GM23338 (cell line): ENCODE measurements at regions not wholly inside any gene's neighbourhood (a gene's known extent, or its start where the extent isn't known, plus 50 kb on each side); places are given as distances from the start of the nearest gene placed in this dataset.

Experiments
- ATAC-seq: fragments of 200-7000 bp; cut with Tn5 transposase; 3 replicates; pipeline ENCODE4 v1.9.1; 2020
- DNase-seq: peaks from one replicate; pipeline ENCODE4 v3.0.0-alpha.2; 2015; ENCODE audit warnings: low spot score
- H2AFZ ChIP-seq: fragments of 200-600 bp; sonication (generic); 2 replicates; pipeline ENCODE4 v1.8.0; 2016; ENCODE audit warnings: antibody characterized with exemption, mild to moderate bottlenecking, moderate library complexity
- H3F3A ChIP-seq: fragments of 200-600 bp; sonication (generic); replicated peaks from 2 replicates; pipeline ENCODE4 v1.8.0; 2017; ENCODE audit warnings: antibody characterized with exemption, mixed run types, low read depth
- H3K27ac ChIP-seq: fragments of 200-600 bp; sonication (generic); 2 replicates; pipeline ENCODE4 v1.6.1; 2016; ENCODE audit warnings: low read depth
- H3K27me3 ChIP-seq: fragments of 200-600 bp; sonication (generic); 2 replicates; pipeline ENCODE4 v1.8.0; 2016; ENCODE audit warnings: mild to moderate bottlenecking, mixed run types, moderate library complexity; ENCODE audit not compliant: insufficient read depth
- H3K36me3 ChIP-seq: fragments of 200-600 bp; sonication (generic); 2 replicates; pipeline ENCODE4 v1.8.0; 2016; ENCODE audit warnings: mild to moderate bottlenecking; ENCODE audit not compliant: insufficient read depth
- H3K4me1 ChIP-seq: fragments of 200-600 bp; sonication (generic); 2 replicates; pipeline ENCODE4 v1.8.0; 2016; ENCODE audit warnings: mild to moderate bottlenecking, moderate library complexity; ENCODE audit not compliant: insufficient read depth
- H3K4me2 ChIP-seq: fragments of 200-600 bp; sonication (generic); 2 replicates; pipeline ENCODE4 v1.7.1; 2017; ENCODE audit warnings: mixed run types
- H3K4me3 ChIP-seq: fragments of 200-600 bp; sonication (generic); 2 replicates; pipeline ENCODE4 v1.6.1; 2016; ENCODE audit warnings: mixed run types
- H3K79me2 ChIP-seq: fragments of 200-600 bp; sonication (generic); replicated peaks from 2 replicates; pipeline ENCODE4 v1.8.0; 2017; ENCODE audit warnings: mild to moderate bottlenecking; ENCODE audit not compliant: insufficient read depth
- H3K9me2 ChIP-seq: fragments of 200-600 bp; sonication (generic); 2 replicates; pipeline ENCODE4 v1.8.0; 2017; ENCODE audit not compliant: insufficient read depth
- H4K20me1 ChIP-seq: fragments of 200-600 bp; sonication (generic); replicated peaks from 2 replicates; pipeline ENCODE4 v1.8.0; 2017; ENCODE audit warnings: mild to moderate bottlenecking; ENCODE audit not compliant: insufficient read depth
- H3K27ac Mint-ChIP-seq: 2 replicates; pipeline ENCODE4 v1.8.0; 2020; ENCODE audit warnings: inconsistent platforms, mild to moderate bottlenecking, moderate library complexity, mixed read lengths
- H3K27me3 Mint-ChIP-seq: 3 replicates; pipeline ENCODE4 v1.8.0; 2022; ENCODE audit warnings: low read depth, mild to moderate bottlenecking, moderate library complexity, mixed read lengths, inconsistent platforms; ENCODE audit not compliant: insufficient read depth, poor library complexity
- H3K36me3 Mint-ChIP-seq: 3 replicates; pipeline ENCODE4 v1.8.0; 2021; ENCODE audit warnings: low read depth, mild to moderate bottlenecking, inconsistent platforms, moderate library complexity, mixed read lengths
- H3K4me1 Mint-ChIP-seq: 3 replicates; pipeline ENCODE4 v1.8.0; 2020; ENCODE audit warnings: mild to moderate bottlenecking, inconsistent platforms, mixed read lengths
- H3K4me3 Mint-ChIP-seq: 3 replicates; pipeline ENCODE4 v1.8.0; 2021; ENCODE audit warnings: moderate library complexity, mild to moderate bottlenecking, inconsistent platforms, mixed read lengths
- H3K9me3 Mint-ChIP-seq: 3 replicates; pipeline ENCODE4 v1.8.0; 2020; ENCODE audit warnings: moderate library complexity, mild to moderate bottlenecking, inconsistent platforms, mixed read lengths
- CREB1 ChIP-seq: fragments of 250-450 bp; sonication (Bioruptor Pico); IDR thresholded peaks from 2 replicates; pipeline ENCODE4 v1.5.0; 2020; ENCODE audit warnings: low read depth, mild to moderate bottlenecking, moderate library complexity
- CTCF ChIP-seq, 2 experiments: fragments of 200-600 bp in 1 of 2; sonication (generic) in 1 of 2; conservative IDR thresholded peaks; 2 replicates each; pipeline versions ENCODE4 v1.5.1 to v1.6.1; 2016 to 2017; ENCODE audit warnings: antibody characterized with exemption in 2 of 2, low read depth in 2 of 2, mild to moderate bottlenecking in 2 of 2, moderate library complexity in 1 of 2
- ETS1 ChIP-seq: IDR thresholded peaks from 2 replicates; pipeline ENCODE4 v1.6.1; 2016; ENCODE audit warnings: antibody characterized with exemption
- EZH2 ChIP-seq: fragments of 200-600 bp; sonication (generic); IDR thresholded peaks from one replicate; pipeline ENCODE4 v1.8.0; 2017; ENCODE audit warnings: antibody characterized with exemption, mild to moderate bottlenecking, low read depth; ENCODE audit not compliant: unreplicated experiment
- JUNB ChIP-seq: IDR thresholded peaks from one replicate; pipeline ENCODE4 v1.6.1; 2016; ENCODE audit warnings: antibody characterized with exemption; ENCODE audit not compliant: unreplicated experiment
- NANOG ChIP-seq: IDR thresholded peaks from 2 replicates; pipeline ENCODE4 v1.6.1; 2016; ENCODE audit warnings: antibody characterized with exemption, borderline replicate concordance
- POLR2AphosphoS5 ChIP-seq: IDR thresholded peaks from 2 replicates; pipeline ENCODE4 v1.6.1; 2016; ENCODE audit warnings: antibody characterized with exemption, low read depth
- ZNF331 ChIP-seq: fragments of 250-450 bp; sonication (Bioruptor Pico); IDR thresholded peaks from 2 replicates; pipeline ENCODE4 v1.5.0; 2020; ENCODE audit warnings: low read depth, mild to moderate bottlenecking, moderate library complexity

GRCh38 chr1:216944864-216945510 is 221.8 kb upstream of the ESRRG start:
- Mint-ChIP-seq H3K9me3 (no peaks in the 10 kb centered on the region), H3K4me3 (peak overlapping the region; percentile 46)

GRCh38 chr1:216937491-216937890 is 214.3 kb upstream of the ESRRG start:
- Histone ChIP-seq H3K4me3 (no peak overlapping the region), H3K4me2 (peak overlapping the region; percentile 30; the same call in 1 of the 2 replicates), H3F3A (no peaks in the 10 kb centered on the region), H3K9me2 (peaks cover 9% of the 10 kb centered on the region), H3K27ac (no peak overlapping the region), H4K20me1 (no peaks in the 10 kb centered on the region), H3K27me3 (no peaks in the 10 kb centered on the region), H2AFZ (no peak overlapping the region), H3K79me2 (no peaks in the 10 kb centered on the region), H3K4me1 (peaks cover 45% of the 10 kb centered on the region), H3K36me3 (no peaks in the 10 kb centered on the region)
- peak; percentile 40 for DNase-seq
- Mint-ChIP-seq H3K4me1 (peaks cover 48% of the 10 kb centered on the region), H3K36me3 (no peaks in the 10 kb centered on the region), H3K27me3 (no peaks in the 10 kb centered on the region), H3K9me3 (no peaks in the 10 kb centered on the region), H3K27ac (peak overlapping the region; percentile 28; the same call in 1 of the 2 replicates), H3K4me3 (peak overlapping the region; percentile 40; the same call in 1 of the 3 replicates)
- peak; percentile 69 for ATAC-seq
- TF ChIP-seq EZH2 (no peak), NANOG (no peak), ZNF331 (CRISPR knock-in tag) (no peak), ETS1 (no peak), POLR2AphosphoS5 (no peak), JUNB (no peak)

More at GRCh38 chr1:216944864-216945510, 221.8 kb upstream of the ESRRG start:
- peak; percentile 64 for DNase-seq
- 0 out of 2 replicates have a peak overlapping the region, but pooled peaks have one; percentile 34 for H2AFZ ChIP-seq
- no peaks in the 10 kb centered on the region for H3K79me2 ChIP-seq
- peak overlapping the region; percentile 72 for H3K27ac ChIP-seq
- Mint-ChIP-seq H3K4me1 (peaks cover 50% of the 10 kb centered on the region), H3K36me3 (no peaks in the 10 kb centered on the region), H3K27me3 (peaks cover 4% of the 10 kb centered on the region), H3K27ac (peak overlapping the region; percentile 89)
- H3K9me2 ChIP-seq = 0 out of 2 replicates have a peak, but pooled peaks cover 5% of the 10 kb centered on the region
- H3K4me1 ChIP-seq = peaks cover 50% of the 10 kb centered on the region
- H3K4me3 ChIP-seq = peak overlapping the region; percentile 3
- no peaks in the 10 kb centered on the region for H4K20me1 ChIP-seq
- peak; percentile 85 for ATAC-seq
- H3K4me2 ChIP-seq = peak overlapping the region; percentile 21
- TF ChIP-seq CREB1 (CRISPR knock-in tag) = no peak
- peak in 1 of 2 experiments; percentile 47; a peak in 2 of 4 replicates for TF ChIP-seq CTCF (conservative IDR thresholded peaks at IDR 0.05; ENCODE audit: low read depth in 2 of 2)
- no peaks in the 10 kb centered on the region for H3K36me3 ChIP-seq
- no peaks in the 10 kb centered on the region for H3K27me3 ChIP-seq
- H3F3A ChIP-seq = no peaks in the 10 kb centered on the region; the same call in 1 of the 2 replicates
